ENCODE measurements at regions not wholly inside any gene's neighbourhood (a gene's known extent, or its start where the extent isn't known, plus 50 kb on each side); places are given as distances from the start of the nearest gene placed in this dataset.

GRCh38 chr12:111168009-111168900 is 200.6 kb downstream of the PHETA1 start:
- in situ Hi-C loops (cut with MboI; ENCODE audit: low sequenced_read_pairs, unreplicated experiment) = no loop called here
- no peak for DNase-seq (ENCODE audit: low spot score)
- TF ChIP-seq CTCF (IDR thresholded peaks at IDR 0.05; ENCODE audit: borderline replicate concordance, control extremely low read depth, extremely low read depth, insufficient read depth, missing control alignments) = no peak

- DNase-seq (ENCODE audit: low spot score) = no peak
- TF ChIP-seq CTCF (IDR thresholded peaks at IDR 0.05; ENCODE audit: borderline replicate concordance, control extremely low read depth, extremely low read depth, insufficient read depth, missing control alignments) = no peak
- in situ Hi-C loops (cut with MboI; ENCODE audit: low sequenced_read_pairs, unreplicated experiment) = no loop called here
Measured at GRCh38 chr12:111166779-111167540, 201.9 kb downstream of the PHETA1 start.

- TF ChIP-seq CTCF (IDR thresholded peaks at IDR 0.05; ENCODE audit: borderline replicate concordance, control extremely low read depth, extremely low read depth, insufficient read depth, missing control alignments) = no peak
- no peak for DNase-seq (ENCODE audit: low spot score)
- in situ Hi-C loops (cut with MboI; ENCODE audit: low sequenced_read_pairs, unreplicated experiment) = no loop called here
Measured at GRCh38 chr12:111164833-111165525, 203.9 kb downstream of the PHETA1 start.

- DNase-seq (ENCODE audit: low spot score) = no peak
- in situ Hi-C loops (cut with MboI; ENCODE audit: low sequenced_read_pairs, unreplicated experiment) = no loop called here
- no peak for TF ChIP-seq CTCF (IDR thresholded peaks at IDR 0.05; ENCODE audit: borderline replicate concordance, control extremely low read depth, extremely low read depth, insufficient read depth, missing control alignments)
Measured at GRCh38 chr12:111163422-111163821, 205.5 kb downstream of the PHETA1 start.

GRCh38 chr12:111161898-111162297 is 207.0 kb downstream of the PHETA1 start:
- no peak for DNase-seq (ENCODE audit: low spot score)
- no peak for TF ChIP-seq CTCF (IDR thresholded peaks at IDR 0.05; ENCODE audit: borderline replicate concordance, control extremely low read depth, extremely low read depth, insufficient read depth, missing control alignments)
- in situ Hi-C loops (cut with MboI; ENCODE audit: low sequenced_read_pairs, unreplicated experiment) = no loop called here

All from GM13976 (cell line).